Panc1 (cell line): ENCODE measurements at regions not wholly inside any gene's neighbourhood (a gene's known extent, or its start where the extent isn't known, plus 50 kb on each side); places are given as distances from the start of the nearest gene placed in this dataset.

Experiments
- ATAC-seq: fragments of 200-7000 bp; cut with Tn5 transposase; 2 replicates; pipeline ENCODE4 v1.9.1; 2020; ENCODE audit warnings: mild to moderate bottlenecking, moderate library complexity
- BruUV-seq: library from RNA; stranded (reverse); fragments of 400-500 nt; replicated peaks from 2 replicates; lab custom pipeline; 2021; lab: Mats Ljungman, UMichigan
- CTCF ChIA-PET: fragments of 300-600 bp; sonication (Branson Sonifier 250); formaldehyde crosslinking; loops from one replicate; lab custom pipeline; 2022; ENCODE audit warnings: antibody characterized with exemption; lab: Charles Lee
- POLR2A ChIA-PET: fragments of 300-600 bp; sonication (Branson Sonifier 250); formaldehyde crosslinking; loops from one replicate; lab custom pipeline; 2022; ENCODE audit warnings: antibody characterized with exemption; lab: Charles Lee
- DNase-seq: peaks from one replicate; pipeline ENCODE4 v3.0.0-alpha.2; 2010; ENCODE audit warnings: low read depth, low spot score
- H3K27ac ChIP-seq: 2 replicates; pipeline ENCODE4 v1.5.1; 2011; ENCODE audit warnings: mild to moderate bottlenecking, low read length, inconsistent platforms
- H3K27me3 ChIP-seq: fragments of 200-500 bp; sonication (Bioruptor generic); 2 replicates; pipeline ENCODE4 v1.6.0; 2014; ENCODE audit warnings: low read length, inconsistent platforms; ENCODE audit not compliant: control insufficient read depth, insufficient read depth
- H3K36me3 ChIP-seq: fragments of 200-500 bp; sonication (Bioruptor generic); 2 replicates; pipeline ENCODE4 v1.5.1; 2014; ENCODE audit warnings: inconsistent platforms, mild to moderate bottlenecking, low read length, moderate library complexity; ENCODE audit not compliant: control insufficient read depth, insufficient read depth
- H3K4me1 ChIP-seq: 2 replicates; pipeline ENCODE4 v1.5.1; 2011; ENCODE audit warnings: inconsistent platforms, mild to moderate bottlenecking, low read length, moderate library complexity; ENCODE audit not compliant: control insufficient read depth, insufficient read depth
- H3K4me3 ChIP-seq, 2 experiments: 2 replicates each; pipeline ENCODE4 v1.5.1; 2011 to 2012; ENCODE audit warnings: low read depth in 2 of 2, low read length in 2 of 2, mild to moderate bottlenecking in 2 of 2, inconsistent platforms in 1 of 2, moderate library complexity in 1 of 2
- H3K9me3 ChIP-seq: fragments of 200-500 bp; sonication (Bioruptor generic); 2 replicates; pipeline ENCODE4 v1.5.1; 2014; ENCODE audit warnings: low read depth, mild to moderate bottlenecking, inconsistent platforms, low read length, moderate library complexity; ENCODE audit not compliant: control insufficient read depth, insufficient read depth
- CTCF ChIP-seq: fragments of 450-650 bp; IDR thresholded peaks from 2 replicates; pipeline ENCODE4 v1.5.1; 2017; ENCODE audit warnings: mild to moderate bottlenecking
- POLR2AphosphoS5 ChIP-seq: IDR thresholded peaks from 2 replicates; pipeline ENCODE4 v1.6.1; 2012; ENCODE audit warnings: mild to moderate bottlenecking, low read depth, low read length, moderate library complexity
- SIN3A ChIP-seq: IDR thresholded peaks from 2 replicates; pipeline ENCODE4 v1.6.1; 2012; ENCODE audit warnings: low read depth, mild to moderate bottlenecking, low read length, moderate library complexity, borderline replicate concordance; ENCODE audit not compliant: insufficient read depth
- TCF7L2 ChIP-seq: IDR thresholded peaks from 2 replicates; pipeline ENCODE4 v1.6.1; 2011; ENCODE audit warnings: mild to moderate bottlenecking, low read depth, low read length, inconsistent platforms
- in situ Hi-C: cut with HindIII; loops from 2 replicates; pipeline ENCODE4 v1.10.0; 2016; ENCODE audit warnings: low sequenced_read_pairs, low pct_unique_long_range_greater_than_20kb
- intact Hi-C: fragments of 100-400 bp; cut with micrococcal nuclease; formaldehyde crosslinking; loops from one replicate; pipeline ENCODE4 v1.10.0; 2022; ENCODE audit not compliant: unreplicated experiment
- TF ChIP-seq, protein P1 (sequence below), 2 experiments: IDR thresholded peaks; 2 replicates each; pipeline ENCODE4 v1.6.1; 2011 to 2012; ENCODE audit warnings: low read depth in 2 of 2, control low read depth in 1 of 2, low read length in 1 of 2, mild to moderate bottlenecking in 1 of 2, moderate library complexity in 1 of 2; ENCODE audit not compliant: insufficient read depth in 1 of 2

GRCh38 chr5:160937570-160937969 is 85.6 kb upstream of the ATP10B start:
- Histone ChIP-seq H3K27me3 (no peaks in the 10 kb centered on the region), H3K4me1 (no peaks in the 10 kb centered on the region), H3K36me3 (no peaks in the 10 kb centered on the region), H3K9me3 (no peaks in the 10 kb centered on the region), H3K27ac (no peak overlapping the region), H3K4me3 (no peak overlapping the region)
- DNase-seq (no peak), ATAC-seq (no peak)
- POLR2A ChIA-PET, result no interaction called here
- in situ Hi-C loops (no loop called here), intact Hi-C loops (no loop called here)
- TF ChIP-seq, protein P1, sequence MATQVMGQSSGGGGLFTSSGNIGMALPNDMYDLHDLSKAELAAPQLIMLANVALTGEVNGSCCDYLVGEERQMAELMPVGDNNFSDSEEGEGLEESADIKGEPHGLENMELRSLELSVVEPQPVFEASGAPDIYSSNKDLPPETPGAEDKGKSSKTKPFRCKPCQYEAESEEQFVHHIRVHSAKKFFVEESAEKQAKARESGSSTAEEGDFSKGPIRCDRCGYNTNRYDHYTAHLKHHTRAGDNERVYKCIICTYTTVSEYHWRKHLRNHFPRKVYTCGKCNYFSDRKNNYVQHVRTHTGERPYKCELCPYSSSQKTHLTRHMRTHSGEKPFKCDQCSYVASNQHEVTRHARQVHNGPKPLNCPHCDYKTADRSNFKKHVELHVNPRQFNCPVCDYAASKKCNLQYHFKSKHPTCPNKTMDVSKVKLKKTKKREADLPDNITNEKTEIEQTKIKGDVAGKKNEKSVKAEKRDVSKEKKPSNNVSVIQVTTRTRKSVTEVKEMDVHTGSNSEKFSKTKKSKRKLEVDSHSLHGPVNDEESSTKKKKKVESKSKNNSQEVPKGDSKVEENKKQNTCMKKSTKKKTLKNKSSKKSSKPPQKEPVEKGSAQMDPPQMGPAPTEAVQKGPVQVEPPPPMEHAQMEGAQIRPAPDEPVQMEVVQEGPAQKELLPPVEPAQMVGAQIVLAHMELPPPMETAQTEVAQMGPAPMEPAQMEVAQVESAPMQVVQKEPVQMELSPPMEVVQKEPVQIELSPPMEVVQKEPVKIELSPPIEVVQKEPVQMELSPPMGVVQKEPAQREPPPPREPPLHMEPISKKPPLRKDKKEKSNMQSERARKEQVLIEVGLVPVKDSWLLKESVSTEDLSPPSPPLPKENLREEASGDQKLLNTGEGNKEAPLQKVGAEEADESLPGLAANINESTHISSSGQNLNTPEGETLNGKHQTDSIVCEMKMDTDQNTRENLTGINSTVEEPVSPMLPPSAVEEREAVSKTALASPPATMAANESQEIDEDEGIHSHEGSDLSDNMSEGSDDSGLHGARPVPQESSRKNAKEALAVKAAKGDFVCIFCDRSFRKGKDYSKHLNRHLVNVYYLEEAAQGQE (IDR thresholded peaks at IDR 0.05; ENCODE audit: insufficient read depth in 1 of 2, low read depth in 2 of 2, low read length in 1 of 2), result no peak
- no peak for TF ChIP-seq TCF7L2
- no peak for TF ChIP-seq POLR2AphosphoS5
- TF ChIP-seq CTCF, result no peak
- no peak for TF ChIP-seq SIN3A
- CTCF ChIA-PET, result no interaction called here
- no TSS peak for BruUV-seq

DNA sequence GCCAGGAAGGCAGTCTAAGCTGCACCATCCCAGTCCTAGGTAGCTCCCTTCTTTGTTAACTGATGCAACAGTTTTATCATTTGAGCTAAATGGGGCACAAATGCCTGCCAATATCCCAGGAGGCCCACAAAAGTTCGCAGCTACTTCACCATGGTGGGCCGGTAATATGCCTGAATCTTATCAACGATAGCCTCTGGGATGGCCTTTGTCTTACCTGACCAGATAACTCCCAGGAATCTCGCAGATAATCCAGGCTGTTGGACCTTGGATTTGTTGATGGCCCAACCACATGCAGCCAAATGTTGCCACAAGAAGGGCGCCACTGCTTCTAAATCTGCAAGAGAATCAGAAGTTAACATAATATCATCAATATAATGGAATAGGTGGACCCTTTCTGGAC is 83.8 kb upstream of the ATP10B start:
- in situ Hi-C loops (no loop called here), intact Hi-C loops (no loop called here)
- BruUV-seq, result no TSS peak
- no peaks in the 10 kb centered on the region for H3K27me3 ChIP-seq
- H3K36me3 ChIP-seq, result no peaks in the 10 kb centered on the region
- H3K4me1 ChIP-seq, result no peaks in the 10 kb centered on the region
- no peak for ATAC-seq
- no peak for DNase-seq
- H3K27ac ChIP-seq, result no peak overlapping the region
- ChIA-PET POLR2A (no interaction called here), CTCF (no interaction called here)
- H3K9me3 ChIP-seq, result no peaks in the 10 kb centered on the region
- TF ChIP-seq POLR2AphosphoS5, result no peak
- no peak for TF ChIP-seq SIN3A
- TF ChIP-seq, protein P1 (IDR thresholded peaks at IDR 0.05; ENCODE audit: insufficient read depth in 1 of 2, low read depth in 2 of 2, low read length in 1 of 2), result no peak
- no peak for TF ChIP-seq CTCF
- TF ChIP-seq TCF7L2, result no peak
- H3K4me3 ChIP-seq, result no peak overlapping the region
